ENCODE measurements at regions not wholly inside any gene's neighbourhood (a gene's known extent, or its start where the extent isn't known, plus 50 kb on each side); places are given as distances from the start of the nearest gene placed in this dataset.
"Not testable (repeated sequence)": the region's sequence is repeated elsewhere in the genome, so short reads cannot be mapped to it uniquely, and the experiment has no call there.

- no peak for DNase-seq
These were observed 238.9 kb upstream of the ZNF804A start for GRCh38 chr2:184359379-184359778.

- no peak for DNase-seq
These were observed 235.1 kb upstream of the ZNF804A start for GRCh38 chr2:184363213-184363612.

GRCh38 chr2:184367211-184367610 lies 231.1 kb upstream of the ZNF804A start:
- DNase-seq, result no peak

GRCh38 chr2:184369307-184369706 lies 229.0 kb upstream of the ZNF804A start:
- DNase-seq, result no peak

GRCh38 chr2:184370954-184371353 lies 227.4 kb upstream of the ZNF804A start:
- no peak for DNase-seq

GRCh38 chr2:184371641-184372040 lies 226.7 kb upstream of the ZNF804A start:
- no peak for DNase-seq

- no peak for DNase-seq
These were observed 225.8 kb upstream of the ZNF804A start for GRCh38 chr2:184372484-184372883.

- no peak for DNase-seq
These were observed 203.7 kb upstream of the ZNF804A start for GRCh38 chr2:184394642-184395041.

- no peak for DNase-seq
These were observed 195.9 kb upstream of the ZNF804A start for GRCh38 chr2:184402381-184402780.

GRCh38 chr2:184407041-184407630 lies 191.2 kb upstream of the ZNF804A start:
- not testable (repeated sequence) for DNase-seq

- DNase-seq, result no peak
These were observed 188.2 kb upstream of the ZNF804A start for GRCh38 chr2:184410160-184410559.

- DNase-seq, result no peak
These were observed 185.1 kb upstream of the ZNF804A start for GRCh38 chr2:184413221-184413620.

GRCh38 chr2:184413671-184414229 lies 184.6 kb upstream of the ZNF804A start:
- DNase-seq, result no peak

GRCh38 chr2:184416146-184416913 lies 182.0 kb upstream of the ZNF804A start:
- no peak for DNase-seq

- no peak for DNase-seq
These were observed 178.6 kb upstream of the ZNF804A start for GRCh38 chr2:184419744-184420143.

GRCh38 chr2:184421456-184421855 lies 176.9 kb upstream of the ZNF804A start:
- DNase-seq, result not testable (repeated sequence)

GRCh38 chr2:184425083-184425482 lies 173.2 kb upstream of the ZNF804A start:
- DNase-seq, result no peak

GRCh38 chr2:184444217-184444616 lies 154.1 kb upstream of the ZNF804A start:
- no peak for DNase-seq

- no peak for DNase-seq
These were observed 153.6 kb upstream of the ZNF804A start for GRCh38 chr2:184444623-184445223.

- DNase-seq, result no peak
These were observed 148.6 kb upstream of the ZNF804A start for GRCh38 chr2:184449760-184450159.

GRCh38 chr2:184452907-184453306 lies 145.4 kb upstream of the ZNF804A start:
- no peak for DNase-seq

GRCh38 chr2:184455624-184456023 lies 142.7 kb upstream of the ZNF804A start:
- no peak for DNase-seq

GRCh38 chr2:184456693-184457092 lies 141.6 kb upstream of the ZNF804A start:
- DNase-seq, result not testable (repeated sequence)
